ENCODE measurements at regions not wholly inside any gene's neighbourhood (a gene's known extent, or its start where the extent isn't known, plus 50 kb on each side); places are given as distances from the start of the nearest gene placed in this dataset.
A peak's percentile ranks its signal among the peaks of the same experiment; 100 is the strongest.

GRCh38 chr7:85890244-85890811 lies 703.5 kb upstream of the SEMA3D start:
- TF ChIP-seq CTCF (IDR thresholded peaks at IDR 0.05; ENCODE audit: insufficient read depth, low read length, poor library complexity, severe bottlenecking) (peak; percentile 38), EZH2phosphoT487 (conservative IDR thresholded peaks at IDR 0.05; ENCODE audit: low read length) (no peak)

All from SU-DHL-6 (cell line).